ENCODE measurements at regions not wholly inside any gene's neighbourhood (a gene's known extent, or its start where the extent isn't known, plus 50 kb on each side); places are given as distances from the start of the nearest gene placed in this dataset.

GRCh38 chr11:82056450-82056849 is 677.2 kb downstream of the FAM181B start:
- TF ChIP-seq POLR2A (IDR thresholded peaks at IDR 0.05; ENCODE audit: low read length) (no peak), GATA1 (IDR thresholded peaks at IDR 0.05; ENCODE audit: low read depth, low read length) (no peak)
